Suprapubic skin (tissue), 4 donors: ENCODE measurements at regions not wholly inside any gene's neighbourhood (a gene's known extent, or its start where the extent isn't known, plus 50 kb on each side); places are given as distances from the start of the nearest gene placed in this dataset.

Experiments
- DNase-seq, 2 donors: peaks; one replicate each; pipeline ENCODE4 v3.0.0-alpha.2; 2019; ENCODE audit warnings: low spot score in 2 of 2
- H3K27ac ChIP-seq: fragments of 200-600 bp; sonication (generic); one replicate; pipeline ENCODE4 v1.5.1; 2019
- H3K27me3 ChIP-seq: fragments of 200-600 bp; sonication (generic); one replicate; pipeline ENCODE4 v1.5.1; 2019
- H3K36me3 ChIP-seq: fragments of 200-600 bp; sonication (generic); one replicate; pipeline ENCODE4 v1.5.1; 2019
- H3K4me1 ChIP-seq: fragments of 200-600 bp; sonication (generic); one replicate; pipeline ENCODE4 v1.5.1; 2019
- H3K4me3 ChIP-seq: fragments of 200-600 bp; sonication (generic); one replicate; pipeline ENCODE4 v1.5.1; 2019; ENCODE audit warnings: mild to moderate bottlenecking
- H3K9me3 ChIP-seq: fragments of 200-600 bp; sonication (generic); one replicate; pipeline ENCODE4 v1.5.1; 2019
- EP300 ChIP-seq: sonication (generic); formaldehyde crosslinking; IDR thresholded peaks from one replicate; pipeline ENCODE4 v1.6.1; 2017; ENCODE audit warnings: antibody characterized with exemption
- POLR2A ChIP-seq, 2 donors: fragments of 450-650 bp; IDR thresholded peaks; one replicate each; pipeline ENCODE4 v1.6.1; 2017; ENCODE audit warnings: antibody characterized with exemption in 2 of 2, mild to moderate bottlenecking in 2 of 2, moderate library complexity in 2 of 2
- POLR2AphosphoS5 ChIP-seq, 3 donors: sonication (generic); formaldehyde crosslinking; IDR thresholded peaks; one replicate each; pipeline ENCODE4 v1.6.1; 2017; ENCODE audit warnings: antibody characterized with exemption in 3 of 3
- WGBS: methylation state at CpG from one replicate; pipeline ENCODE4 v1.1.5; 2018; 5-methylcytosine and 5-hydroxymethylcytosine counted together
- TF ChIP-seq, protein P1 (sequence below), 2 donors: fragments of 200-600 bp in 1 of 2; fragments of 450-650 bp in 1 of 2; sonication (generic) in 1 of 2; IDR thresholded peaks; one replicate each; pipeline ENCODE4 v1.5.1; 2016 to 2019; ENCODE audit warnings: antibody characterized with exemption in 2 of 2, mild to moderate bottlenecking in 1 of 2, moderate library complexity in 1 of 2

DNA sequence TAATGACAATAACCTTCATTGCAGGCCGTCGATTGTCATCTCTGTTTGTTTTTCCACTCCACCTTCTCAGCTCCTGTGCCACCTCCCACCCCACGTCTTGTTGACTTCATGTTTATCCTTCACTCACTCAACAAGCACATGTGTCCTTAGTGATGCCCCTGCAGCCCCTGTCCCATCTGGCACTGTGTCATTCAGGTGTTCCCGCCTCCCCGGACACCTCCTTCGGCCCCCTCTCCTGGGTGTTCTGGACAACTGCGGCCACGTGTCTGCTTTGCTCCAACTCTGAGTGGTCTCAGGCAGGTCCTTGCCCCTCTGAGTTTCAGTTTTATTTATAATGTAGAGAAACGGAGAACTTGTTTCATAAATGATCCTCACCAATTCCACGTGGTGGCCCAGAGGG lies 91.0 kb upstream of the COL5A1 start:
- WGBS = 91% methylated on average over 10 of the region's 10 CpGs
- Histone ChIP-seq H3K4me1 (peaks cover 44% of the 10 kb centered on the region), H3K27ac (no peak overlapping the region), H3K36me3 (no peaks in the 10 kb centered on the region), H3K9me3 (no peaks in the 10 kb centered on the region), H3K4me3 (no peak overlapping the region), H3K27me3 (peaks cover 45% of the 10 kb centered on the region)
- no peak for TF ChIP-seq POLR2A (IDR thresholded peaks at IDR 0.05)
- TF ChIP-seq EP300 = no peak
- TF ChIP-seq, protein P1, sequence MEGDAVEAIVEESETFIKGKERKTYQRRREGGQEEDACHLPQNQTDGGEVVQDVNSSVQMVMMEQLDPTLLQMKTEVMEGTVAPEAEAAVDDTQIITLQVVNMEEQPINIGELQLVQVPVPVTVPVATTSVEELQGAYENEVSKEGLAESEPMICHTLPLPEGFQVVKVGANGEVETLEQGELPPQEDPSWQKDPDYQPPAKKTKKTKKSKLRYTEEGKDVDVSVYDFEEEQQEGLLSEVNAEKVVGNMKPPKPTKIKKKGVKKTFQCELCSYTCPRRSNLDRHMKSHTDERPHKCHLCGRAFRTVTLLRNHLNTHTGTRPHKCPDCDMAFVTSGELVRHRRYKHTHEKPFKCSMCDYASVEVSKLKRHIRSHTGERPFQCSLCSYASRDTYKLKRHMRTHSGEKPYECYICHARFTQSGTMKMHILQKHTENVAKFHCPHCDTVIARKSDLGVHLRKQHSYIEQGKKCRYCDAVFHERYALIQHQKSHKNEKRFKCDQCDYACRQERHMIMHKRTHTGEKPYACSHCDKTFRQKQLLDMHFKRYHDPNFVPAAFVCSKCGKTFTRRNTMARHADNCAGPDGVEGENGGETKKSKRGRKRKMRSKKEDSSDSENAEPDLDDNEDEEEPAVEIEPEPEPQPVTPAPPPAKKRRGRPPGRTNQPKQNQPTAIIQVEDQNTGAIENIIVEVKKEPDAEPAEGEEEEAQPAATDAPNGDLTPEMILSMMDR (IDR thresholded peaks at IDR 0.05) = no peak
- no peak for TF ChIP-seq POLR2AphosphoS5 (IDR thresholded peaks at IDR 0.05)
- DNase-seq = no peak

DNA sequence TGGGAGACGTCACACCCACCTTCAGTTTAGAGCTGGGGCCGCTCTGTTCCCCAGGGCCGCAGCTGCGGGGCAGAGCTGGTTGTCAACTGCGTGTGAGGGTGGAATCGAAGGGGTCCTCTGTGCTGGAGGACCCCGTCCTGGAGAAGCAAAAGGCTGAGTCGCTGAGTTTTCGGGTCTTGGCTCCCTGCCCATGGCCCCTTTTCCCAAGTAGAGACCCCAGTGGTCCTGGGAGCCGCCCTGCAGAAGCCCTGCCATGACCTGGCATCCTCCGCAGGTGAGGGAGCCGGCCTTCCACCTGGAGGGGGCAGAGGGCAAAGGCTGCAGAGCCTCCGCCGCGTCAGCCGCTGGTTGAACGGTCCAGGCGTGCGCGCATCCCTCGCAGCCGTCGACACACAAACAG lies 90.4 kb upstream of the COL5A1 start:
- H3K9me3 ChIP-seq = no peaks in the 10 kb centered on the region
- TF ChIP-seq, protein P1 (IDR thresholded peaks at IDR 0.05) = no peak
- TF ChIP-seq EP300 (no peak), POLR2A (IDR thresholded peaks at IDR 0.05) (no peak), POLR2AphosphoS5 (IDR thresholded peaks at IDR 0.05) (no peak)
- H3K27ac ChIP-seq = no peak overlapping the region
- H3K36me3 ChIP-seq = no peaks in the 10 kb centered on the region
- 90% methylated on average over 8 of the region's 23 CpGs for WGBS
- peaks cover 38% of the 10 kb centered on the region for H3K4me1 ChIP-seq
- no peak overlapping the region for H3K4me3 ChIP-seq
- H3K27me3 ChIP-seq = peaks cover 39% of the 10 kb centered on the region
- DNase-seq = no peak

DNA sequence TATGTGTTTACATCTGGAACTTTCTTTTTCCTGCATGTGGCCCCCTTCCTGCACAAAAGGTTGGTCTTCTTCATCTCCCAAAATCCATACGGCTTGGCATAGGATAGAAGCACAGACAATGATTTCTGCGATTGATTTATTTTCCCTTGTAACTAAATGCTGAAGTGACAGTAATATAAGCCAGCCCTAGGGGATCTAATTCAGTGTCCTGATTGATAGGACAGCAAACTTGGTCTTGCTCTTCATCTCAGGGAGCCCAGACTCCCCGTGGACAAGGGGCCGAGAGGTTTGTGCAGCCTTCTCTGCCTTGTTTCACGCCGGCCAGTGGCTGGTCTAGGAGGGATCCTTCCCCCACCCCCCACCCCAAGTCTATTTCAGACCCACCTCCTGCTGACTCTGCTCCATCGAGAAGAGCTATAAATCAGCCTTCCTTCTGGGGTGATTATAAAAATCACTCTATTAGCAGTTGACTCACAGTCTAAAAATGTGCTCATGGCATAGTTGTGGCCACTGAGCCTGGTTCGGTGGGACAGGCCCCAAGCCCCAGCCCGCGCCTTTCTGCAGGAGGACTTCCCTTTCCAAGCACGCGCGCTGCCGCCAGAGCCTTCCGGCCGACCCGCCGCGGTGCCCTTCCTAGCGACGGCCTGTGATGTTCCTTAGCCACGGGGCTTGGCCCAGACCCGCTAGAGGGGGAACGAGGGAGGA lies 89.8 kb upstream of the COL5A1 start:
- Histone ChIP-seq H3K27me3 (peaks cover 33% of the 10 kb centered on the region), H3K9me3 (no peaks in the 10 kb centered on the region), H3K36me3 (no peaks in the 10 kb centered on the region), H3K4me1 (peaks cover 32% of the 10 kb centered on the region), H3K4me3 (no peak overlapping the region), H3K27ac (no peak overlapping the region)
- WGBS = 25% methylated on average over 17 of the region's 24 CpGs
- no peak for DNase-seq
- TF ChIP-seq EP300 = no peak
- TF ChIP-seq, protein P1 (IDR thresholded peaks at IDR 0.05) = no peak
- no peak for TF ChIP-seq POLR2A (IDR thresholded peaks at IDR 0.05)
- TF ChIP-seq POLR2AphosphoS5 (IDR thresholded peaks at IDR 0.05) = no peak

DNA sequence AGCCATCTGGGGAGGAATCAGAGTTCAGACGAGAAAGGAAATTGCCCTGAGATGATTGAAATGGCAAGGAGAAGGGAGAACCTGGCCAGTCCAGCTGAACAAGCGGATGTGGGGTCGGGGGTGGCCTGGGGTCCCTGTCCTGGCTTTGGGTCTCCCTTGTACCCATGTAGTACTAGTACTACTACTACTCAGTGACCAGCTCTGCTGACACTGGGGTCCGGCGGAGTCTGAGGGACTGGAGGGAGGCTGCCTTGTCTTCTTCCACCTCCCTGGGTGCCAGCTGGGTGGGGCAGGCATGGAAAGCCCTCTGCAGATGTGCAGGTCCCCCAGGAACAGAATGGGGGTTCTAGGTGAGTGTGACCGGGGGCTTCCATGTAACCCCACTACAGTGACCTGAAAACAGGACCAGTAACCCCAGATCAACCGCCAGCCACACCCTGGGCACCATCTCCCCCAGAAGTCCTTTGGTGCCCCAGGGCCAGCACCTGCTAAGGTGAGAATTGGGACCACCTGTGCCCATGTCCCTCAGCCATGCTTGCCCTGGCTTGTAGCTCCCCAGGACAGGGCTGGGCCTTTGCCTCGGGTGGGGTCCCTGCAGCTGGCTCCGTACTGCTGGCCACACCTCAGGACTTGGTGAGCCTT lies 89.1 kb upstream of the COL5A1 start:
- peaks cover 28% of the 10 kb centered on the region for H3K27me3 ChIP-seq
- no peak for DNase-seq
- H3K27ac ChIP-seq = no peak overlapping the region
- no peak overlapping the region for H3K4me3 ChIP-seq
- WGBS = 62% methylated on average over 5 of the region's 9 CpGs
- TF ChIP-seq POLR2A (IDR thresholded peaks at IDR 0.05) (no peak), EP300 (no peak), POLR2AphosphoS5 (IDR thresholded peaks at IDR 0.05) (no peak)
- TF ChIP-seq, protein P1 (IDR thresholded peaks at IDR 0.05) = no peak
- H3K4me1 ChIP-seq = peaks cover 31% of the 10 kb centered on the region
- H3K36me3 ChIP-seq = no peaks in the 10 kb centered on the region
- H3K9me3 ChIP-seq = no peaks in the 10 kb centered on the region

DNA sequence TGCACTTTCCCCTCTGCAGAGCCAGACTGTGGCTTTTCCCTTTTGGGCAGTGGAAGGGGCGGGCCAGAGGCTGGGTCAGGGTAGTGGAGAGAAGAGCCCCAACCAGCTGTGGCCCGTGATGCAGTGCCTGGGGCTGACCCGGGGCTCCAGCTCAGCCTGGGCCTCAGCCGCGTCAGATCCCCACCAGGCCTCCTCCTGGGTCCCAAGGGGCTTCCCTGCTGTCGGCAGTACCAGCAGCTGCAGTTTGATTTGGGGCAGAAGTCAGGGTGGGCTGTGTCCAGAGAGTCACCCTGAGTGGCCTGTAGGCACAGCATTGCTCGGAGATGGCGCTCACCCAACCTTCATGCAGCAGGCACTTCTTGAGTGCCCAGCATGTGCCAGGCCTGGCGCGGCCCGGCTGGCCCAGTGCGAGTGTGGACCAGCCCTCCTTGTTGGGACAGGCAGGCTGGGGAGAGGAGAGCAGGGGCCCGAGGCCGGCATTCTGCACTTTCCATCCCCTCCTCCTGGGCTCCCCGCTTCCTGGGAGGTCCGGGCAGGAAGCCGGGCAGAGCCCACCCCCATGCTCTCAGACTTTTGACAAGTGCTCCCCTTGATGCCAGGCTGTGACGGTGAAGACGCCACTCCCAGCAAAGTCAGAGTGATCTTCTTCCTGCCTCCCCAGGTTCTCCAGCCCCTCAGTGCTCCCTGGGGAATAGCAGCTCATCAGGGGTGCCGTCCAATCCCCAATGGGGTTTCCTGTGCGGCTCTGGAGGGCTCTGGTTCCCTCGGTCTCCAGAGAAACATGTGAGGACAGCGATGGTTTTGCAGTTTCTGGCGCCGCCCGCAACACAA lies 88.3 kb upstream of the COL5A1 start:
- 42% methylated on average over 24 of the region's 26 CpGs for WGBS
- Histone ChIP-seq H3K36me3 (no peaks in the 10 kb centered on the region), H3K27ac (no peak overlapping the region), H3K27me3 (peaks cover 26% of the 10 kb centered on the region), H3K4me3 (no peak overlapping the region), H3K4me1 (peaks cover 31% of the 10 kb centered on the region), H3K9me3 (no peaks in the 10 kb centered on the region)
- TF ChIP-seq EP300 (no peak), POLR2A (IDR thresholded peaks at IDR 0.05) (no peak), POLR2AphosphoS5 (IDR thresholded peaks at IDR 0.05) (no peak)
- TF ChIP-seq, protein P1 (IDR thresholded peaks at IDR 0.05) = no peak
- DNase-seq = peak in 1 of 2 donors; percentile 59
